ENCODE measurements at regions not wholly inside any gene's neighbourhood (a gene's known extent, or its start where the extent isn't known, plus 50 kb on each side); places are given as distances from the start of the nearest gene placed in this dataset.
A peak's percentile ranks its signal among the peaks of the same experiment; 100 is the strongest.

DNA sequence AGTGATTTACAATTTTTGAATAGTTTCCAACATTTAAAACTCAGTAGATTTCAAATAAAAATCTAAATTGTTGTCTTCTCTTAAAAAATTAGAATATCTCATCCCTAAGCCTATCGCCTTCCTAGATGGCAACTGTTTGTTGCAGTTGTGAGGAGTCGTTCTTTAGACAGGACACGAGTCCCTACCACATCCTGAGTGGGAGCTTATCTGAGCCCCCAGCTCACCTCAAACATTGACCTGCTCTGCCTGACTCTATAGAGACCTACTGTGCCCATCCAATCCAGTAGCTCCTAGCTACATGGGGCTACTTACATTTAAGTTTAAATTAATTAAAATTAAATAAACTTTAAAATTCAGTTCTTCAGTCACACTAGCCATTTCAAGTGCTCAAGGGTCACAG lies 434.7 kb downstream of the FOXO1 start:
- H3K4me1 ChIP-seq (ENCODE audit: control insufficient read depth, insufficient read depth, low read length) = no peaks in the 10 kb centered on the region
- no peaks in the 10 kb centered on the region for H3K9me3 ChIP-seq (ENCODE audit: control insufficient read depth in 2 of 2, low read length in 2 of 2)
- no peak overlapping the region for H3K27ac ChIP-seq (ENCODE audit: low read length)
- H3K27me3 ChIP-seq (ENCODE audit: control insufficient read depth in 1 of 2, insufficient read depth in 2 of 2, low read length in 2 of 2) = no peaks in the 10 kb centered on the region
- H3K4me3 ChIP-seq (ENCODE audit: low read length in 2 of 2) = no peak overlapping the region
- H3K36me3 ChIP-seq (ENCODE audit: control insufficient read depth in 2 of 2, insufficient read depth in 2 of 2, low read length in 2 of 2) = no peaks in the 10 kb centered on the region
- H3K9ac ChIP-seq (ENCODE audit: low read length in 2 of 2) = no peak overlapping the region

DNA sequence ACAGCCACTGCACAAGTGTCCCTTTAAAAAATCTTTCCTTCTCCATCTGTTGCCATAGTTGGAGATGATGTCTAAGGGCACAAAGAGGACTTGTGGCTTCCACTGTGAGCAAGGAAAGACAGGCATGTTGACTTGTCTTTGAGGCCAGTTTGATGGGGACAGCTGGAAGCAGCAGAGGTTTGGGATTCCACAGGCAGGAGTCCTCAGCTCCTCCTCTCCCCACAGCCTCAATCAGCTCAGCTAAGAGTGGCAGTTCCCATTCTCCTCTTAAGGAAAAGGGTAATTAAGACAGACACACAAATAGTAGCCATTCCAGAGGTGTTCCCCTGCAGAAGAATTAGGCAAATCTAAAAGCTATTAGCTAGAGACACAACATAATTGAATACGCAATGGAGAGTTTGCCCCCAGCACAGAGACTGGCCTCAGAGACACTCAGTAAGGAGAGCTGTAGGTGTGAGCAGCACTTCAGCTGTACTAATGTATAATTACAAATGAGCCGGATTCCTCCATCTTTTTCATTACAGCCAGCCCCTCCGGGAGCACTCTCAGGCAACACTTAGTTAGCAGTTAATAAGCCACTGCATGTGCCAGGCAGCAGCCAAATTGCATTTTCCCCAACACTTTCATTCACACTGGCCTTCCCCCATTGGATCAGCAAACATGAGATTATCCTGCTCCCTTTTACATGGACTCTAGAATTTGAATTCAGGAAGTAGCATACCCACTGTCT lies 434.0 kb downstream of the FOXO1 start:
- no peak overlapping the region for H3K27ac ChIP-seq (ENCODE audit: low read length)
- no peaks in the 10 kb centered on the region for H3K27me3 ChIP-seq (ENCODE audit: control insufficient read depth in 1 of 2, insufficient read depth in 2 of 2, low read length in 2 of 2)
- H3K9me3 ChIP-seq (ENCODE audit: control insufficient read depth in 2 of 2, low read length in 2 of 2) = no peaks in the 10 kb centered on the region
- H3K4me1 ChIP-seq (ENCODE audit: control insufficient read depth, insufficient read depth, low read length) = peaks cover 2% of the 10 kb centered on the region
- H3K36me3 ChIP-seq (ENCODE audit: control insufficient read depth in 2 of 2, insufficient read depth in 2 of 2, low read length in 2 of 2) = no peaks in the 10 kb centered on the region
- no peak overlapping the region for H3K9ac ChIP-seq (ENCODE audit: low read length in 2 of 2)
- H3K4me3 ChIP-seq (ENCODE audit: low read length in 2 of 2) = no peak overlapping the region

DNA sequence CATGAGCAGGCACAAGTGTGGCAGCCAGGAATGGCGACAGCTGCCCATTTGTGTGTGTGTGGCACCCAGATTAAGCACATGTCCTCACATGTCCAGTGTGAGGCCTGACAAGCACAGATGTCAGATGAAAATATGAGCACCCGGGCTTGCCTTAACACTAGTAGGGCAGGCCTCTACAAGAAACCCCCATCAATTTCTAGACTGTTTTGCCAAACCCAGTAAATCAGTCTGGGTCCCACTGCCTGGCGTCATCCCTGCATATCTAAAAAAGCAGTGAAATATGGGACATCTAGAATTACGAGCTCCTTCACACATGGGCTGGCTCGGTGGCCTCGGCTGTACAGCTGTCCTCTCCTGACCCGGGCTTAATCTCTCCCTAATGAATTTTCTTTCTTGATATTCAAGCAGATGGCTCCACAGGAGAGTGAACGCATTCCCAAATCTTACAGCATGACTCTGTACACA lies 432.7 kb downstream of the FOXO1 start:
- Histone ChIP-seq H3K9me3 (ENCODE audit: control insufficient read depth in 2 of 2, low read length in 2 of 2) (peaks cover 5% of the 10 kb centered on the region in 2 donors), H3K27ac (ENCODE audit: low read length) (no peak overlapping the region), H3K9ac (ENCODE audit: low read length in 2 of 2) (no peak overlapping the region), H3K36me3 (ENCODE audit: control insufficient read depth in 2 of 2, insufficient read depth in 2 of 2, low read length in 2 of 2) (no peaks in the 10 kb centered on the region), H3K4me1 (ENCODE audit: control insufficient read depth, insufficient read depth, low read length) (peaks cover 2% of the 10 kb centered on the region), H3K27me3 (ENCODE audit: control insufficient read depth in 1 of 2, insufficient read depth in 2 of 2, low read length in 2 of 2) (no peaks in the 10 kb centered on the region), H3K4me3 (ENCODE audit: low read length in 2 of 2) (no peak overlapping the region)

DNA sequence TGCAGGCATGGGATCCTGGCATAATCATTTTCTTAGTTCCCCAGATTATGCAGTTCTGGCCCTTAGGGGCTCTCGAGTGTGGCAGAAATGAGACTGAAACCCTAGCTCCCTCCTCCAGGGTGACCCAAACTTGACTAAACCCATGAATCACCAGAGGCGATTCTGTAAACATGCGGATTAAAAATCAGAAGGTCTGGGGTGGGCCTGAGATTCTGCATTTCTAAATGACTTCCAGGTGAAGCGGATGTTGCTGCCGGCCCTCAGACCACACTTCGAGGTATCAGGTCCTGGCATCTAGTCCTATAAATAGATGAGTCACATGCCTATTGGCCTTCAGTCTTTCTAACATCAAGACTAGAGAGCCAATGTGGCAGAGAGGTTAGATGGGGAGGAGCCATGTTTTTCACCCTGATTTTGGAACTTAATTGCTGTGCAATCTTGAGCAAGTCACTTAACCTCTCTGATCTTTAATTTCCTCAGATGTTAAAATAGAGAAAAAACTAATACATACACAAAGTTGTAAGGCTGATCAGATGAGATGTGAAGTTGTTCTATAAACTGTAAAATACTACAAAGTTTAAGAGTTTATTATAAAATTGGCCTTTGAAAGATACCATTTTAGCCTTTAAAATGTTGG lies 431.2 kb downstream of the FOXO1 start:
- H3K27me3 ChIP-seq (ENCODE audit: control insufficient read depth in 1 of 2, insufficient read depth in 2 of 2, low read length in 2 of 2) = no peaks in the 10 kb centered on the region
- H3K27ac ChIP-seq (ENCODE audit: low read length) = no peak overlapping the region
- no peak overlapping the region for H3K4me3 ChIP-seq (ENCODE audit: low read length in 2 of 2)
- no peak overlapping the region for H3K9ac ChIP-seq (ENCODE audit: low read length in 2 of 2)
- H3K9me3 ChIP-seq (ENCODE audit: control insufficient read depth in 2 of 2, low read length in 2 of 2) = peaks cover 5 to 8% of the 10 kb centered on the region in 2 donors
- peaks cover 2% of the 10 kb centered on the region for H3K4me1 ChIP-seq (ENCODE audit: control insufficient read depth, insufficient read depth, low read length)
- H3K36me3 ChIP-seq (ENCODE audit: control insufficient read depth in 2 of 2, insufficient read depth in 2 of 2, low read length in 2 of 2) = no peaks in the 10 kb centered on the region

DNA sequence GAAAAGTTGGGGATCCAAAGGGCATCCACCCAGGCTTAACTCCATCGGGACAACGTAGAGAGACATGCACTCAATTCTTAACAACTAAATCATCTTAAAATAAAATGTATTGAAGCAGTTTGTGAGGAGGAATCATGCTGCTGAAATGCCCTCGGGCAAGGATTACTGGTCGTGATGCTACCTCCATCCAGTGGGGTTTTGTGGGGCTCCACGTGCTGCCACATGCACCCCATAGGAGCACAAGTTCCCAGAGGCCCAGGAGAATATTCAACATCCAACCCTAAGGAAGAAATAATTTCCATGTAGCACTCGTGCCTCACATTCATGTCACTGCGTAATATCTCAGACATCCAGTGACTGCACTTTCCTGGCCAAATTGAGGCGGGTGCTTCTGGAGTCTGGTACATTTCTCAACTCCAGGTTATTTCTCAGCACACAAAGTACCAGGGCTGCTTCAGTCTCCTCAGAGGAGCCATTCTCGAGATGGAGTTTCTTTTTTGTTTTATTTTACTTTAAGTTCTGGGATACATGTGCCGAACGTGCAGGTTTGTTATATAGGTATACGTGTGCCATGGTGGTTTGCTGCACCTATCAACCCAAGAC lies 429.8 kb downstream of the FOXO1 start:
- Histone ChIP-seq H3K9me3 (ENCODE audit: control insufficient read depth in 2 of 2, low read length in 2 of 2) (peaks cover 5 to 8% of the 10 kb centered on the region in 2 donors), H3K27ac (ENCODE audit: low read length) (peak overlapping the region; percentile 58), H3K4me3 (ENCODE audit: low read length in 2 of 2) (no peak overlapping the region), H3K36me3 (ENCODE audit: control insufficient read depth in 2 of 2, insufficient read depth in 2 of 2, low read length in 2 of 2) (no peaks in the 10 kb centered on the region), H3K9ac (ENCODE audit: low read length in 2 of 2) (no peak overlapping the region), H3K4me1 (ENCODE audit: control insufficient read depth, insufficient read depth, low read length) (peaks cover 2% of the 10 kb centered on the region), H3K27me3 (ENCODE audit: control insufficient read depth in 1 of 2, insufficient read depth in 2 of 2, low read length in 2 of 2) (no peaks in the 10 kb centered on the region)

DNA sequence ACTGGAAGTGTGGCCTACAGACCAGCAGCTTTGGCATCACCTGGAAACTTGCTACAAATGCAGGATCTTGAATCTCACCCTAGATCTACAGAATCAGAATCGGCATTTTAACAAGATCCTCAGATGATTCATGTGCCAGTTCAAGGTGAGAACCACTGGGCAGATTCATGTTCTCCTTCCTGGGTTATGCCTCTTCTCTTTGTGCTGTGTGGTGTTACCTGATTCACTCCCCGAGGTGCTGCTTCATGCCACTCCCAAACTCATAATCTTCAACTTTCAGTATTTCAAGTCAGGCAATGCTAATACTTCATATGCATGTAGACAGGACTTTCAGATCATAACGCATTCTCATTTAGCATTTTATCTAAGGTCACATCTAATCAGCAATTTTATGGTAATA lies 427.7 kb downstream of the FOXO1 start:
- peaks cover 5 to 8% of the 10 kb centered on the region in 2 donors for H3K9me3 ChIP-seq (ENCODE audit: control insufficient read depth in 2 of 2, low read length in 2 of 2)
- no peak overlapping the region for H3K27ac ChIP-seq (ENCODE audit: low read length)
- peaks cover 2% of the 10 kb centered on the region for H3K4me1 ChIP-seq (ENCODE audit: control insufficient read depth, insufficient read depth, low read length)

DNA sequence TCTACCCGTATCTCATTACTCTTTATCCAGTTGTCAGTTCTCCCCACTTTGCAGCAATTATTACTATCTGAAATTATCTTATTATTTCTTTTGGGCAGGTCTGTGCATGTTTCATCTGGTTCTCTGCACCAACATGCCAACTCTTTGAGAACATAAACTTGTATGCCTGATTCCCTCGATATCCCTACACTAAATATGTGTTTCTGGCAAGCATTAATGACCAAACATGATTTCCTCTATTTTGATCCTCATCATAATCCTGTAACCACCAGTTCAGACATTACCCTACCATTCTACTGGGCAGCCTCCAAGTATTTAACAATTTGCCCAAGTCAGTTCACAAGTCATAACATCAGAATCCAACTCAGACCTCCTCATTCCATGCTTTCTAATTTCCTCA lies 426.1 kb downstream of the FOXO1 start:
- H3K4me3 ChIP-seq (ENCODE audit: low read length in 2 of 2) = no peak overlapping the region
- peaks cover 2% of the 10 kb centered on the region for H3K4me1 ChIP-seq (ENCODE audit: control insufficient read depth, insufficient read depth, low read length)
- no peak overlapping the region for H3K9ac ChIP-seq (ENCODE audit: low read length in 2 of 2)
- no peak overlapping the region for H3K27ac ChIP-seq (ENCODE audit: low read length)
- H3K9me3 ChIP-seq (ENCODE audit: control insufficient read depth in 2 of 2, low read length in 2 of 2) = peaks cover 5 to 8% of the 10 kb centered on the region in 2 donors
- H3K36me3 ChIP-seq (ENCODE audit: control insufficient read depth in 2 of 2, insufficient read depth in 2 of 2, low read length in 2 of 2) = no peaks in the 10 kb centered on the region
- H3K27me3 ChIP-seq (ENCODE audit: control insufficient read depth in 1 of 2, insufficient read depth in 2 of 2, low read length in 2 of 2) = no peaks in the 10 kb centered on the region

More for the DNA sequence above, 427.7 kb downstream of the FOXO1 start:
- Histone ChIP-seq H3K4me3 (ENCODE audit: low read length in 2 of 2) (no peak overlapping the region), H3K27me3 (ENCODE audit: control insufficient read depth in 1 of 2, insufficient read depth in 2 of 2, low read length in 2 of 2) (no peaks in the 10 kb centered on the region), H3K36me3 (ENCODE audit: control insufficient read depth in 2 of 2, insufficient read depth in 2 of 2, low read length in 2 of 2) (no peaks in the 10 kb centered on the region), H3K9ac (ENCODE audit: low read length in 2 of 2) (no peak overlapping the region)

DNA sequence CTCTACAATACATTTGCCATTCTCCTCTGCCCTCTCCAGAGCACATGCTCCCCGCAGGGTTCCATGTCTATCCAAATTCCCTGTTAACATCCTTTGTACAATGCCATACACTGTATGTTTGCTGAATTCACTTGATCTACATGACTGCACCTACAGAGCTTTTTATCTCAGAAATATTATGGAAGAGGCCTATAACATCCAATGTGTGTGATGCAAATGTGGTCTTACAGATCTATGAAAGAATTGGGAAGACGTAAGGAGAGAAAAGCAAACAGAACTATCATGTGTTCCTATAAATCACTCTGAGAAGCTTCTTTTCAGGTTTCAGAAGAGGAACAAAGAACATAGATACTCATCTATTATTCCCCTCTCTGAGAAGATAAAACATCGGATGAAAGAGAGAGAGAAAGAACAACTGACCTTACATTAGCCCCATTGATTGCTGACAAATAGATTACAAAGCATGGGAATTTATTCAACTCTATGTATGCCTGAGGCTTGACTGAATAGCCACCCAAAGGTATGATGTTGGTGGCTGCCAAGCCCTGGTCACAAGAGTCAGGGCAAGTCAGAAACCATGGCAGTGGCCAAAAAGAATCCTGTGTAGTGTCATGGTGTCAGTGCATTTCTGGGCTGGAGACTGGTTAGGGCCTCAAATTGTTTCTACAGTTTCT lies 425.2 kb downstream of the FOXO1 start:
- Histone ChIP-seq H3K9me3 (ENCODE audit: control insufficient read depth in 2 of 2, low read length in 2 of 2) (peaks cover 5 to 8% of the 10 kb centered on the region in 2 donors), H3K9ac (ENCODE audit: low read length in 2 of 2) (no peak overlapping the region), H3K36me3 (ENCODE audit: control insufficient read depth in 2 of 2, insufficient read depth in 2 of 2, low read length in 2 of 2) (no peaks in the 10 kb centered on the region), H3K27ac (ENCODE audit: low read length) (no peak overlapping the region), H3K27me3 (ENCODE audit: control insufficient read depth in 1 of 2, insufficient read depth in 2 of 2, low read length in 2 of 2) (no peaks in the 10 kb centered on the region), H3K4me3 (ENCODE audit: low read length in 2 of 2) (no peak overlapping the region), H3K4me1 (ENCODE audit: control insufficient read depth, insufficient read depth, low read length) (peaks cover 2% of the 10 kb centered on the region)

DNA sequence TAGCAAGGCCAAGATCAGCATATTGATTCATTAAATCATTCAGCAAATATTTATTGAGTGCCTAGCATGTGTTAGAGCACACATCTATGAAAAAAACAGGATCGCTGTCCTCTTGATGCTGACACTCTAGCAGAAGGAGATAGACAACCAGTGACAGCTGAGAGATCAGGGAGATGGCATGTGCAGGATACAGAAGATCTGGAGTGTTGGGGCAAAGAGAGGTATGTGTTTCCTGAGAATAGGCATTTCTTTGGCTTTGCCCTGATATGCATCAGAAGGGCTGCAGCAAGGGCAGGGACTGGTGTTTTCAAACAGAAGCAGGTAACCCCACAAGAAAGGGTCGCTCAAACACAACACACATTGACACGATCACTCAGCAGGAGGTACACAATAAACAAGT lies 423.4 kb downstream of the FOXO1 start:
- Histone ChIP-seq H3K36me3 (ENCODE audit: control insufficient read depth in 2 of 2, insufficient read depth in 2 of 2, low read length in 2 of 2) (no peaks in the 10 kb centered on the region), H3K9me3 (ENCODE audit: control insufficient read depth in 2 of 2, low read length in 2 of 2) (peaks cover 3 to 5% of the 10 kb centered on the region in 2 donors), H3K4me1 (ENCODE audit: control insufficient read depth, insufficient read depth, low read length) (no peaks in the 10 kb centered on the region), H3K9ac (ENCODE audit: low read length in 2 of 2) (no peak overlapping the region), H3K27ac (ENCODE audit: low read length) (no peak overlapping the region), H3K27me3 (ENCODE audit: control insufficient read depth in 1 of 2, insufficient read depth in 2 of 2, low read length in 2 of 2) (no peaks in the 10 kb centered on the region), H3K4me3 (ENCODE audit: low read length in 2 of 2) (no peak overlapping the region)

DNA sequence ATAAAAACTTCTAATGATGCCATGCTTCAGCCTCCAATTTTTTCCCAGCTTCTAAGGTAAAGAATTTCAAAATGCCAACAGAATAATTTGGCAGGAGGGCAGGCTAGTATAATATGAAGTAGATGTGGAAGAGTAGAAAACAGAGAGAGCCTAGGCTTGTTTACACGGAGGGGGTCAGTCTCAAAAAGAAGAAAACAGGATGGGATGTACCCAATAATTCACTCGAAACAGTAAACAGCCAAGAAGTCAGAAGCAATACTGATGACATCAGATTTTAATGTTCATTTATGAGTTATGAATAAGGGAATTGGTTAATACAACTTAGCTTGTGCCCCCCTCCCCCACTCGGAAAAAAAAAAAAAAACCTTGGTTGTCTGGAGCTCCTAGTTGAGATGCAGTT lies 422.5 kb downstream of the FOXO1 start:
- H3K4me3 ChIP-seq (ENCODE audit: low read length in 2 of 2) = no peak overlapping the region
- peaks cover 0 to under 1% of the 10 kb centered on the region in 2 donors for H3K9me3 ChIP-seq (ENCODE audit: control insufficient read depth in 2 of 2, low read length in 2 of 2)
- H3K27ac ChIP-seq (ENCODE audit: low read length) = no peak overlapping the region
- no peaks in the 10 kb centered on the region for H3K27me3 ChIP-seq (ENCODE audit: control insufficient read depth in 1 of 2, insufficient read depth in 2 of 2, low read length in 2 of 2)
- H3K9ac ChIP-seq (ENCODE audit: low read length in 2 of 2) = no peak overlapping the region
- H3K36me3 ChIP-seq (ENCODE audit: control insufficient read depth in 2 of 2, insufficient read depth in 2 of 2, low read length in 2 of 2) = no peaks in the 10 kb centered on the region
- no peaks in the 10 kb centered on the region for H3K4me1 ChIP-seq (ENCODE audit: control insufficient read depth, insufficient read depth, low read length)
